Panc1 (cell line): ENCODE measurements at regions not wholly inside any gene's neighbourhood (a gene's known extent, or its start where the extent isn't known, plus 50 kb on each side); places are given as distances from the start of the nearest gene placed in this dataset.

ENCODE experiments used
- ATAC-seq: fragments of 200-7000 bp; cut with Tn5 transposase; 2 replicates; pipeline ENCODE4 v1.9.1; 2020; ENCODE audit warnings: mild to moderate bottlenecking, moderate library complexity
- BruUV-seq: library from RNA; stranded (reverse); fragments of 400-500 nt; replicated peaks from 2 replicates; lab custom pipeline; 2021; lab: Mats Ljungman, UMichigan
- CTCF ChIA-PET: fragments of 300-600 bp; sonication (Branson Sonifier 250); formaldehyde crosslinking; loops from one replicate; lab custom pipeline; 2022; ENCODE audit warnings: antibody characterized with exemption; lab: Charles Lee
- POLR2A ChIA-PET: fragments of 300-600 bp; sonication (Branson Sonifier 250); formaldehyde crosslinking; loops from one replicate; lab custom pipeline; 2022; ENCODE audit warnings: antibody characterized with exemption; lab: Charles Lee
- DNase-seq: peaks from one replicate; pipeline ENCODE4 v3.0.0-alpha.2; 2010; ENCODE audit warnings: low read depth, low spot score
- H3K27ac ChIP-seq: 2 replicates; pipeline ENCODE4 v1.5.1; 2011; ENCODE audit warnings: mild to moderate bottlenecking, low read length, inconsistent platforms
- H3K27me3 ChIP-seq: fragments of 200-500 bp; sonication (Bioruptor generic); 2 replicates; pipeline ENCODE4 v1.6.0; 2014; ENCODE audit warnings: low read length, inconsistent platforms; ENCODE audit not compliant: control insufficient read depth, insufficient read depth
- H3K36me3 ChIP-seq: fragments of 200-500 bp; sonication (Bioruptor generic); 2 replicates; pipeline ENCODE4 v1.5.1; 2014; ENCODE audit warnings: inconsistent platforms, mild to moderate bottlenecking, low read length, moderate library complexity; ENCODE audit not compliant: control insufficient read depth, insufficient read depth
- H3K4me1 ChIP-seq: 2 replicates; pipeline ENCODE4 v1.5.1; 2011; ENCODE audit warnings: inconsistent platforms, mild to moderate bottlenecking, low read length, moderate library complexity; ENCODE audit not compliant: control insufficient read depth, insufficient read depth
- H3K4me3 ChIP-seq, 2 experiments: 2 replicates each; pipeline ENCODE4 v1.5.1; 2011 to 2012; ENCODE audit warnings: low read depth in 2 of 2, low read length in 2 of 2, mild to moderate bottlenecking in 2 of 2, inconsistent platforms in 1 of 2, moderate library complexity in 1 of 2
- H3K9me3 ChIP-seq: fragments of 200-500 bp; sonication (Bioruptor generic); 2 replicates; pipeline ENCODE4 v1.5.1; 2014; ENCODE audit warnings: low read depth, mild to moderate bottlenecking, inconsistent platforms, low read length, moderate library complexity; ENCODE audit not compliant: control insufficient read depth, insufficient read depth
- POLR2AphosphoS5 ChIP-seq: IDR thresholded peaks from 2 replicates; pipeline ENCODE4 v1.6.1; 2012; ENCODE audit warnings: mild to moderate bottlenecking, low read depth, low read length, moderate library complexity
- SIN3A ChIP-seq: IDR thresholded peaks from 2 replicates; pipeline ENCODE4 v1.6.1; 2012; ENCODE audit warnings: low read depth, mild to moderate bottlenecking, low read length, moderate library complexity, borderline replicate concordance; ENCODE audit not compliant: insufficient read depth
- TCF7L2 ChIP-seq: IDR thresholded peaks from 2 replicates; pipeline ENCODE4 v1.6.1; 2011; ENCODE audit warnings: mild to moderate bottlenecking, low read depth, low read length, inconsistent platforms
- in situ Hi-C: cut with HindIII; loops from 2 replicates; pipeline ENCODE4 v1.10.0; 2016; ENCODE audit warnings: low sequenced_read_pairs, low pct_unique_long_range_greater_than_20kb
- intact Hi-C: fragments of 100-400 bp; cut with micrococcal nuclease; formaldehyde crosslinking; loops from one replicate; pipeline ENCODE4 v1.10.0; 2022; ENCODE audit not compliant: unreplicated experiment
- TF ChIP-seq, protein P1 (sequence below), 2 experiments: IDR thresholded peaks; 2 replicates each; pipeline ENCODE4 v1.6.1; 2011 to 2012; ENCODE audit warnings: low read depth in 2 of 2, control low read depth in 1 of 2, low read length in 1 of 2, mild to moderate bottlenecking in 1 of 2, moderate library complexity in 1 of 2; ENCODE audit not compliant: insufficient read depth in 1 of 2
- TF ChIP-seq, protein P2 (sequence below): fragments of 450-650 bp; IDR thresholded peaks from 2 replicates; pipeline ENCODE4 v1.5.1; 2017; ENCODE audit warnings: mild to moderate bottlenecking

DNA sequence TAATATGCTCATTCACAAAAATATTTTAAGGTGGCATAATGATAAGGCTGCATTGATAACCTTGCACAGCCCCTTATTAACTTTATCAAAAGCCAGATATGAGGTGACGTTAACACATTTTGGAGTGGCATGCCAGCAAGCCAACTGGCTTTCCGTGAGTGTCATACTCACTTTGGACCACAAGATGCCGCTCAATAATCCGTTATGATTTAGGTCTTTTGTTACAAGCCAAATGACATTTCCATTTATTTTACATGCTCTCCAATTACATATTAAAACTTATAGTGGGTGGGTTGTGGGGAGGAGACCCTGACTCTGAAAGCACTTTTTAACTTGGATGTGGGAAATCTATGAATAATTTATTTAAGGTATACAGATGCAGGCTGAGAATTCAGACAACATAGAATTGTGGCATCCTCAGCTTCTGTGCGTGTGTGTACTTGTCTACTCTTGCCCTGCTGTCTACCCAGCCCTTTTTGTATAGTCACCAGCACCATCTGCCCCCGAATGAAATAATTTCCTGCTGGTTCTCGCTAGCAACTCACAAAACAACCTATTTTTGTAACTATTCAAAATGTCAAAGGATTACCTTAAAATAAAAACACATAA lies 305.1 kb downstream of the PSAT1 start:
- Histone ChIP-seq H3K27me3 (no peaks in the 10 kb centered on the region), H3K9me3 (no peaks in the 10 kb centered on the region), H3K4me3 (no peak overlapping the region), H3K4me1 (no peaks in the 10 kb centered on the region), H3K27ac (no peak overlapping the region), H3K36me3 (no peaks in the 10 kb centered on the region)
- DNase-seq (peak; percentile 39), ATAC-seq (no peak)
- BruUV-seq: no TSS peak
- intact Hi-C loops (no loop called here), in situ Hi-C loops (no loop called here)
- ChIA-PET CTCF (no interaction called here), POLR2A (no interaction called here)
- TF ChIP-seq, protein P1, sequence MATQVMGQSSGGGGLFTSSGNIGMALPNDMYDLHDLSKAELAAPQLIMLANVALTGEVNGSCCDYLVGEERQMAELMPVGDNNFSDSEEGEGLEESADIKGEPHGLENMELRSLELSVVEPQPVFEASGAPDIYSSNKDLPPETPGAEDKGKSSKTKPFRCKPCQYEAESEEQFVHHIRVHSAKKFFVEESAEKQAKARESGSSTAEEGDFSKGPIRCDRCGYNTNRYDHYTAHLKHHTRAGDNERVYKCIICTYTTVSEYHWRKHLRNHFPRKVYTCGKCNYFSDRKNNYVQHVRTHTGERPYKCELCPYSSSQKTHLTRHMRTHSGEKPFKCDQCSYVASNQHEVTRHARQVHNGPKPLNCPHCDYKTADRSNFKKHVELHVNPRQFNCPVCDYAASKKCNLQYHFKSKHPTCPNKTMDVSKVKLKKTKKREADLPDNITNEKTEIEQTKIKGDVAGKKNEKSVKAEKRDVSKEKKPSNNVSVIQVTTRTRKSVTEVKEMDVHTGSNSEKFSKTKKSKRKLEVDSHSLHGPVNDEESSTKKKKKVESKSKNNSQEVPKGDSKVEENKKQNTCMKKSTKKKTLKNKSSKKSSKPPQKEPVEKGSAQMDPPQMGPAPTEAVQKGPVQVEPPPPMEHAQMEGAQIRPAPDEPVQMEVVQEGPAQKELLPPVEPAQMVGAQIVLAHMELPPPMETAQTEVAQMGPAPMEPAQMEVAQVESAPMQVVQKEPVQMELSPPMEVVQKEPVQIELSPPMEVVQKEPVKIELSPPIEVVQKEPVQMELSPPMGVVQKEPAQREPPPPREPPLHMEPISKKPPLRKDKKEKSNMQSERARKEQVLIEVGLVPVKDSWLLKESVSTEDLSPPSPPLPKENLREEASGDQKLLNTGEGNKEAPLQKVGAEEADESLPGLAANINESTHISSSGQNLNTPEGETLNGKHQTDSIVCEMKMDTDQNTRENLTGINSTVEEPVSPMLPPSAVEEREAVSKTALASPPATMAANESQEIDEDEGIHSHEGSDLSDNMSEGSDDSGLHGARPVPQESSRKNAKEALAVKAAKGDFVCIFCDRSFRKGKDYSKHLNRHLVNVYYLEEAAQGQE (IDR thresholded peaks at IDR 0.05; ENCODE audit: insufficient read depth in 1 of 2, low read depth in 2 of 2, low read length in 1 of 2): no peak
- TF ChIP-seq, protein P2, sequence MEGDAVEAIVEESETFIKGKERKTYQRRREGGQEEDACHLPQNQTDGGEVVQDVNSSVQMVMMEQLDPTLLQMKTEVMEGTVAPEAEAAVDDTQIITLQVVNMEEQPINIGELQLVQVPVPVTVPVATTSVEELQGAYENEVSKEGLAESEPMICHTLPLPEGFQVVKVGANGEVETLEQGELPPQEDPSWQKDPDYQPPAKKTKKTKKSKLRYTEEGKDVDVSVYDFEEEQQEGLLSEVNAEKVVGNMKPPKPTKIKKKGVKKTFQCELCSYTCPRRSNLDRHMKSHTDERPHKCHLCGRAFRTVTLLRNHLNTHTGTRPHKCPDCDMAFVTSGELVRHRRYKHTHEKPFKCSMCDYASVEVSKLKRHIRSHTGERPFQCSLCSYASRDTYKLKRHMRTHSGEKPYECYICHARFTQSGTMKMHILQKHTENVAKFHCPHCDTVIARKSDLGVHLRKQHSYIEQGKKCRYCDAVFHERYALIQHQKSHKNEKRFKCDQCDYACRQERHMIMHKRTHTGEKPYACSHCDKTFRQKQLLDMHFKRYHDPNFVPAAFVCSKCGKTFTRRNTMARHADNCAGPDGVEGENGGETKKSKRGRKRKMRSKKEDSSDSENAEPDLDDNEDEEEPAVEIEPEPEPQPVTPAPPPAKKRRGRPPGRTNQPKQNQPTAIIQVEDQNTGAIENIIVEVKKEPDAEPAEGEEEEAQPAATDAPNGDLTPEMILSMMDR: peak; percentile 75

DNA sequence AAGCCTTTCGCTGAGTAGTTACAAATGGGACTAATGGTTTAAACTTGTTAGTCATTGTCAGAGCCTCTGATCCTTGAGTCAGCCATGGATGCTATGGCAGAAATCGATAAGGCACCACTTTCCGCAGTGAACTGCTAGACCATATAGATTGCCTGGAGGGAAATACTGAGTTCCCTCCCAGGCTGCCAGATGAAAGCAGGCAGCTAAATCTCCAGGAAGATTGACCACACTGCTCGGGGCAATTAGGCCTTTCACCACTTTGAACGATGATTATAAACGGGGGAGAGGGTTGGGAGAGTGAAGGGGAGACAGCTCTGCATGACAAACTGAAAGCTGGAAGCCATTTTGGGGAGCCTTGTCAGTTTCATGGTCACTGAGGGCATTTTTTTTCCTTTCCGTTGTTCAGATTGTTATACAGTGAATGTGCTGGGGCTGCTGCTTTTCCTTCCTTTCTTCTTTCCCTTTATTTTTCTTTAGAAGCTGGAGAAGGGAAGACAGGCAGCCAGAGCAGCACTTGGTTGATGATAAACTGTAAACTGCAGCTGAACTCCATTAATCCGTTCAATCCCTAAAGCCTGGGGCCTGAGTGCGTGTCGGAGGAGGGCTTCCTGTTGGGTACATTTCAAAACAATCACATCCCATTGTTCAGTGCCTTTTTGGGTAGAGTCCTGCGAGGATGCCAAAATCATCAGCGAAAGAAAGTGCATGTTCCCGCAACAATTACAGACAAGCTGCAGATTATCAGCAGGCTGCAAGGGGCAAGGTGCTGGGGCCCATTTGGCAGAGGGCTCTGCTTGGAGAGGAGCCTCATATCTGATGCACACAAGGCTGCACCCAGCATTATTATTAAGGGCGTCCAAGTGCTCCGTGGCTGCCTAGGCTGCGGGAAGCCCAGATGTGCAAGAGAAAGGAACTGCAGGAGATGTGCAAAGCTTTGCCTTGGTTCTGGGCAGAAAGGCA lies 308.4 kb downstream of the PSAT1 start:
- H3K36me3 ChIP-seq: no peaks in the 10 kb centered on the region
- no peaks in the 10 kb centered on the region for H3K9me3 ChIP-seq
- POLR2A ChIA-PET: no interaction called here
- TF ChIP-seq, protein P2: no peak
- TF ChIP-seq, protein P1 (IDR thresholded peaks at IDR 0.05; ENCODE audit: insufficient read depth in 1 of 2, low read depth in 2 of 2, low read length in 1 of 2): no peak
- no peak for TF ChIP-seq SIN3A
- TF ChIP-seq POLR2AphosphoS5: no peak
- TF ChIP-seq TCF7L2: no peak
- intact Hi-C loops (no loop called here), in situ Hi-C loops (no loop called here)
- CTCF ChIA-PET: no interaction called here
- DNase-seq (no peak), ATAC-seq (no peak)
- no TSS peak for BruUV-seq
- no peaks in the 10 kb centered on the region for H3K4me1 ChIP-seq
- no peak overlapping the region for H3K27ac ChIP-seq
- H3K4me3 ChIP-seq: no peak overlapping the region
- H3K27me3 ChIP-seq: no peaks in the 10 kb centered on the region
